Large intestine (tissue), 3 donors: ENCODE measurements at regions not wholly inside any gene's neighbourhood (a gene's known extent, or its start where the extent isn't known, plus 50 kb on each side); places are given as distances from the start of the nearest gene placed in this dataset.

Source experiments
- DNase-seq, 2 donors: peaks; one replicate each; pipeline versions ENCODE4 v3.0.0 to v3.0.0-alpha.2; 2013
- H3K27ac ChIP-seq: one replicate; pipeline ENCODE4 v1.5.1; 2013; ENCODE audit warnings: low read length
- H3K27me3 ChIP-seq: 2 replicates; pipeline ENCODE4 v1.6.1; 2013; ENCODE audit warnings: low read length; ENCODE audit not compliant: control insufficient read depth, insufficient read depth
- H3K36me3 ChIP-seq: 2 replicates; pipeline ENCODE4 v1.6.1; 2013; ENCODE audit warnings: low read length; ENCODE audit not compliant: control insufficient read depth, insufficient read depth
- H3K4me1 ChIP-seq: one replicate; pipeline ENCODE4 v1.6.1; 2013; ENCODE audit warnings: low read length; ENCODE audit not compliant: control insufficient read depth, insufficient read depth
- H3K4me3 ChIP-seq: one replicate; pipeline ENCODE4 v1.5.1; 2013; ENCODE audit warnings: low read length
- H3K9me3 ChIP-seq: one replicate; pipeline ENCODE4 v1.6.1; 2013; ENCODE audit warnings: mild to moderate bottlenecking, low read depth, low read length, moderate library complexity; ENCODE audit not compliant: control insufficient read depth
- WGBS: methylation state at CpG from one replicate; pipeline ENCODE4 v1.1.5; 2013; ENCODE audit warnings: low lambda C conversion rate; ENCODE audit not compliant: insufficient coverage; 5-methylcytosine and 5-hydroxymethylcytosine counted together

GRCh38 chr17:77736721-77737120 is 221.8 kb upstream of the TNRC6C start:
- H3K36me3 ChIP-seq: no peaks in the 10 kb centered on the region
- H3K9me3 ChIP-seq: peaks cover 3% of the 10 kb centered on the region
- H3K4me1 ChIP-seq: peaks cover 20% of the 10 kb centered on the region
- no CpG with 5 or more reads among the region's 6 CpGs for WGBS
- H3K27ac ChIP-seq: no peak overlapping the region
- peaks cover 43% of the 10 kb centered on the region for H3K27me3 ChIP-seq
- H3K4me3 ChIP-seq: no peak overlapping the region
- DNase-seq: no peak

- no peak overlapping the region for H3K27ac ChIP-seq
- WGBS: 96% methylated on average over 3 of the region's 21 CpGs
- no peaks in the 10 kb centered on the region for H3K36me3 ChIP-seq
- no peak for DNase-seq
- H3K4me1 ChIP-seq: peaks cover 20% of the 10 kb centered on the region
- H3K4me3 ChIP-seq: no peak overlapping the region
- H3K9me3 ChIP-seq: peaks cover 3% of the 10 kb centered on the region
- H3K27me3 ChIP-seq: peaks cover 48% of the 10 kb centered on the region
Measured at GRCh38 chr17:77737442-77738265, 220.8 kb upstream of the TNRC6C start.

GRCh38 chr17:77738751-77739531 is 219.6 kb upstream of the TNRC6C start:
- H3K27me3 ChIP-seq: peaks cover 37% of the 10 kb centered on the region
- no peaks in the 10 kb centered on the region for H3K36me3 ChIP-seq
- no CpG with 5 or more reads among the region's 8 CpGs for WGBS
- no peak for DNase-seq
- H3K27ac ChIP-seq: no peak overlapping the region
- H3K4me1 ChIP-seq: peaks cover 18% of the 10 kb centered on the region
- H3K4me3 ChIP-seq: no peak overlapping the region
- H3K9me3 ChIP-seq: no peaks in the 10 kb centered on the region

- H3K4me3 ChIP-seq: no peak overlapping the region
- H3K27ac ChIP-seq: no peak overlapping the region
- no peak for DNase-seq
- H3K4me1 ChIP-seq: peaks cover 4% of the 10 kb centered on the region
- WGBS: no CpG with 5 or more reads among the region's 7 CpGs
- H3K9me3 ChIP-seq: no peaks in the 10 kb centered on the region
- H3K27me3 ChIP-seq: peaks cover 21% of the 10 kb centered on the region
- no peaks in the 10 kb centered on the region for H3K36me3 ChIP-seq
Measured at GRCh38 chr17:77740481-77740880, 218.0 kb upstream of the TNRC6C start.

GRCh38 chr17:77741109-77741508 is 217.4 kb upstream of the TNRC6C start:
- no peak for DNase-seq
- Histone ChIP-seq H3K4me1 (peaks cover 3% of the 10 kb centered on the region), H3K9me3 (no peaks in the 10 kb centered on the region), H3K27me3 (peaks cover 18% of the 10 kb centered on the region), H3K27ac (no peak overlapping the region), H3K4me3 (no peak overlapping the region), H3K36me3 (no peaks in the 10 kb centered on the region)
- WGBS: no CpG with 5 or more reads among the region's 8 CpGs

- Histone ChIP-seq H3K36me3 (no peaks in the 10 kb centered on the region), H3K9me3 (no peaks in the 10 kb centered on the region), H3K4me3 (no peak overlapping the region), H3K27me3 (peaks cover 10% of the 10 kb centered on the region), H3K27ac (no peak overlapping the region), H3K4me1 (no peaks in the 10 kb centered on the region)
- DNase-seq: no peak
- WGBS: no CpG with 5 or more reads among the region's 8 CpGs
Measured at GRCh38 chr17:77742579-77742978, 215.9 kb upstream of the TNRC6C start.

- Histone ChIP-seq H3K4me3 (no peak overlapping the region), H3K9me3 (no peaks in the 10 kb centered on the region), H3K27ac (no peak overlapping the region), H3K27me3 (peaks cover 10% of the 10 kb centered on the region), H3K4me1 (no peaks in the 10 kb centered on the region), H3K36me3 (no peaks in the 10 kb centered on the region)
- WGBS: no CpG with 5 or more reads among the region's 21 CpGs
- no peak for DNase-seq
Measured at GRCh38 chr17:77744066-77744988, 214.2 kb upstream of the TNRC6C start.

- WGBS: no CpG with 5 or more reads among the region's 2 CpGs
- no peaks in the 10 kb centered on the region for H3K36me3 ChIP-seq
- H3K27me3 ChIP-seq: peaks cover 12% of the 10 kb centered on the region
- no peaks in the 10 kb centered on the region for H3K4me1 ChIP-seq
- H3K4me3 ChIP-seq: no peak overlapping the region
- no peaks in the 10 kb centered on the region for H3K9me3 ChIP-seq
- DNase-seq: no peak
- no peak overlapping the region for H3K27ac ChIP-seq
Measured at GRCh38 chr17:77745702-77746101, 212.8 kb upstream of the TNRC6C start.

- Histone ChIP-seq H3K4me1 (no peaks in the 10 kb centered on the region), H3K4me3 (no peak overlapping the region), H3K27ac (no peak overlapping the region), H3K27me3 (peaks cover 10% of the 10 kb centered on the region), H3K9me3 (no peaks in the 10 kb centered on the region), H3K36me3 (no peaks in the 10 kb centered on the region)
- DNase-seq: no peak
- WGBS: no CpG with 5 or more reads among the region's 8 CpGs
Measured at GRCh38 chr17:77746393-77746792, 212.1 kb upstream of the TNRC6C start.
